HG03175 (cell line): ENCODE measurements at regions not wholly inside any gene's neighbourhood (a gene's known extent, or its start where the extent isn't known, plus 50 kb on each side); places are given as distances from the start of the nearest gene placed in this dataset.
A peak's percentile ranks its signal among the peaks of the same experiment; 100 is the strongest.

Experiments used
- ATAC-seq: cut with Tn5 transposase; IDR thresholded peaks from one replicate; pipeline ENCODE4 v1.9.1; 2021; ENCODE audit warnings: mild to moderate bottlenecking, moderate library complexity; ENCODE audit not compliant: unreplicated experiment

- ATAC-seq, result no peak
Measured at GRCh38 chr3:177524742-177525141, 327.5 kb upstream of the TBL1XR1 start.

GRCh38 chr3:177525414-177525813 lies 328.1 kb upstream of the TBL1XR1 start:
- ATAC-seq, result no peak

DNA sequence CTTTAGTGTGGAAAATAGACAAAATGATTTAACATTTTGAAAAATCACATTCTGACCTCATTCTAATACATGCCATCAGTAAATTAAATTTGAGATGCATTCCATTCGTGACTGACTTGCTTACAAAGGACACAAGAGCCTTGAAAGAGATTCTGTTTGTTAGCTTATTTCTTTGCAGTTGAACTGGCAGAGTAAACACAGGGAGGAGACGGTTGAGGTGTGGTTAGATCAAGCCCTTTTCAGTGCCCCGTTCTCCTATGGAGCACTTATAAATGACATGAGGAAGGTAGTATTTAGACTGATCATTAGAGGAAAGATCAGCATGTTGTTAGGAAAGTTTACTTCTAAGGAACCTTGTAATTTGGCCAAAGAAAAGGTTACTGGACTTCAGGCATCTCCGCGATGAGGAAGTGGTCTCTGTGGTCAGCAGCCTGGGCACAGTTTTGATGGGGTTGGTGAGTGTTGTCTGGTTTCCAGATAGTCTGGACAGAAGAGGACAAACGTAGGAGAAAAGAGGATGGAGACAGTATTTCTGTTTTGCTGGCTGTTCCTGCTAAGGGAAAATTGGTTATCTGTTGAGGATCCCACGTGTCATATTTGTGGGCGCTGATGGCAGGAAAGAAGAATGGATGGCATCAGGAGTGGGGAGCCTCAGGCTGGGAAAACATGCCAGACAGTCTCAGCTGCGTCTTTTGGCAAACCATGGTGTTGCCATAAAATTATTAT lies 328.9 kb upstream of the TBL1XR1 start:
- no peak for ATAC-seq

GRCh38 chr3:177527182-177527581 lies 329.9 kb upstream of the TBL1XR1 start:
- no peak for ATAC-seq

DNA sequence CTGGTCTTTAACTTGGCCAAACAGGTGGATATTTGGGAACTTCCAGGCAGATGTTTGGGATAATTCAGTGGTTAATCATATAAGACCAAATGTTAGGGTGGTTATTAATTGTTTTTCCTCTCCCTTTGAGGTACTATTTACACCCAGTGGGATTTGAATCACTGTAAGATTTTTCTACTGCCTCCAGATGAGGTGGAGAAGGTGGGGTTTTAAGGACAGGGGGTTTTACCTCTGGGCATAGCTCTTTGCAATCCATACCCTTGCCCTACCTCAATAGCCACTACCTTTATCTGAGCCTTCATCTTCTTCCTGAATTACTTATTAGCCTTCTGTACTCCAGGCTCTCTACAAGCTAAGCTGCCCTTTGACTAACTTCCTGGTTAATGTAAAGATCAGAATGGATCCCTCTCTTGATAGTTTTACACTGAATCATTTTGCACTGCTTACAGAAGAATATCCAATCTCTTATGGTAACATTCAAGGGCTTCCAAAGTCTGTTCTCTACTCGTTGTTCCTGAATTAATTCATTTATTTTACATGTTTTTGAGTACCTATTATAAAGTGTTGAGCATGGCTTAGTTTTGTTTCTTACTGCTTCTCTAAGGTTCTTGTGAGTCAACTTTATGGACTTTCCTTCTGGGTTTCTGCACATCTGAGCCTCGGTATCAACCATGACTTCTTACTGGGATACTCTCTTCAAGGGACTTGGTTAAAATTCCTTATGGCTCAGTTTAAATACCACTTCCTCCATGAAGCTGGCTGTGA lies 331.2 kb upstream of the TBL1XR1 start:
- no peak for ATAC-seq

DNA sequence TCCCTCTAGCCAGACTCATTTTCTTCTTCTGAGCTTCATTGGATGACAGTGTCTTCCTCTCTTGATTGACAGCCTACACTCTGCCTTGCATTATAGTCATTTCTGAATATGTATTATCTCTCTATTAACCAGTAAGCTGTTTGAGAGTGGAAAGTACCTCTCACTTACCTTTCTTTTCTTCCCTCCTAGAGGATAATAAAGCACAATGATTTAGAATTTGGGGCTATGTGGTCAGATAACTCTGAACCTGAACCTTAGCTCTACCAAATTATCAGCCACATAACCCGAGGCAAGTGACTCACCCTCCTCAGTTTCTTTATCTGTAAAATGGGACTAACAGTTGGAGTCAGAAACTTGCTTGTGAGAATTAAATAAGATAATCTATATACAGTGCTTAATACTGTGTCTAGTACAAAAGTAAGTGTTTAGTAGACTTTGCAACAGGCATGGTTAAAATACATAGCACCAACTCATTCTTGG lies 331.8 kb upstream of the TBL1XR1 start:
- ATAC-seq, result no peak

- ATAC-seq, result no peak
Measured at GRCh38 chr3:177529716-177530335, 332.5 kb upstream of the TBL1XR1 start.

GRCh38 chr3:177530908-177531307 lies 333.6 kb upstream of the TBL1XR1 start:
- ATAC-seq, result no peak

GRCh38 chr3:177536873-177537272 lies 339.6 kb upstream of the TBL1XR1 start:
- no peak for ATAC-seq

DNA sequence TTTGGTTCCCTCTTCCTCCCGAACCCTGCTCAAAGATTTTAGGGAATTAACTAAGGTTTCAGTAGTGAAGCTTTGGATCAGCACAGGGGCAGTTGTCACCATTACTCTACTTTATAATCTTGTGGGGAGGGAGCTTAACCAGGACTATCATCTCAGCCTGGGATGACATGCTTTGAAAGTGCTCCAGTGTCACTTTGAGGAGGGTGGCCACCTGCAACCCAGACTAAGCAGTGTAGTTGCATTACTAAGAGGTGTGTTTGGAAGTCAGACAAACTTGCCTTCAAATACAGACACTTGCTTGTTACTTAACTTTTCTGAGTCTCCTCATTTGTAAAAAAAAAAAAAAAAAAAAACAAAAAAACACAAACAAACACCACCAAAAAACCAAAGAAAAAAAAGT lies 340.3 kb upstream of the TBL1XR1 start:
- no peak for ATAC-seq

DNA sequence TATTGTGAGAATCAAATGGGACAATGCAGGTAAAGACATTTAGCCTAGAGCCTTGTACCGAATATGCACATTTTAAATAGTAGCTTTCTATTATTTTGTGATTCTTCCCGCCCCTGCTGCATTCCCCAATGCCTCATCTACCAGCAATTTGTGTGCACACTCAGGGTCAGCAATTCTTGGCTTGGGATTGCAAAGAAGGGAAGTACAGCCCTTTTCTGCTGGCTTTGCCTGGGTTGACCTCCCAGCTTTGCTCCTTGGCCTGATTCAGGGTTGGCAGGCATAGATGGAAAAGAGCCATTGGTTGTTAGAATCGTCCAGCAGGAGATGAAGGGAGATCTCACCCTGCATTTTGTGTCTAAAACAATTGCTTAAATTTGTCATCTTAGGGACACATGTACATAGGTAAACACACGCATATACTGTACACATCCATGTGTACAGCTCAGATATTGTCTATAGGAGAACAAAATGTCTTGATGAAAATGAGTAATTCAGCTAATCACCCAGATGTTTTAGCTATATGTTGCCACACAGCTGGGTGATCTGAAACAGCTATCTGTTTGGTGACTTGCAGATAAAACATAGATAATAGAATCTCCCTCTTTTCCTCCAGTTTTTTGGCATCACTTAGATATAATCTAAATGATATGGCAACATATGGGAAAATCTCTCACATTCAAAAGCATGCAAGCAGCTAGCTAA lies 340.9 kb upstream of the TBL1XR1 start:
- ATAC-seq, result no peak

GRCh38 chr3:177538750-177539730 lies 341.8 kb upstream of the TBL1XR1 start:
- peak; percentile 95 for ATAC-seq

DNA sequence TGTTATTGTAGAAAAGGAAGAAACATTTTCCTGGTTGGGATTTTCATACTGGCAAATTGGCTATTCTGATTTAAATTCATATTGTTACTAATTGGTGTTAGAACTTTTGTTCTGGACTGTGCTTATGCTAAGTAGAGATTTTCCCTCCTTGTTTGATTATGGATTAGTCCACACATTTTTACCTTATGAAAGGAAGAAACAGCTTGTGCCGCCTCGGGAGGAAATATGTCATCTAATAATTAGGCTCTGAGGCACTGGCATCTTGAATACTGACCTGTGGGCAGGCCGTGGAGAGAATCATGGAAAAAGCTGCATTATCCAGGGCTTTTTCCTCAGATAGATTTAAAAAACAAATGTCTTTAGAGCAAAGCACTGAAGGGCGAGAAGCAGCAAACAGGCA lies 344.3 kb upstream of the TBL1XR1 start:
- no peak for ATAC-seq

DNA sequence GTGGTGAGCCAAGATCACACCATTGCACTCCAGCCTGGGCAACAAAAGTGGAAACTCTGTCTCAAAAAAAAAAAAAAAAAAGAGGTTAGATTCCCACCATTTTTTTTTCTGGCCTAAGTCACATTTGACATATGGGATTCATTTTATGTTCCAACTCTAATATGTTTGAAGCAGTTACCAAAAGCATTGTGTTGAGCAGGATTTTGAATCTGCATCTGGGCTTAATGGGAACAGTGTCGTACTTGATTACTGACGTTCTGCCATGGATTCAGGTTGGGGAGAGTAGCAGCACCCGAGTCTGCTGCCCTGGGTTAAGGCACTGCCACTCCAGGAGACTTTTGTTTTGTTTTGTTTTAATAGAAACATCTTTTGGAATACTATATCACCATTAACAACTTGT lies 348.7 kb upstream of the TBL1XR1 start:
- ATAC-seq, result no peak

DNA sequence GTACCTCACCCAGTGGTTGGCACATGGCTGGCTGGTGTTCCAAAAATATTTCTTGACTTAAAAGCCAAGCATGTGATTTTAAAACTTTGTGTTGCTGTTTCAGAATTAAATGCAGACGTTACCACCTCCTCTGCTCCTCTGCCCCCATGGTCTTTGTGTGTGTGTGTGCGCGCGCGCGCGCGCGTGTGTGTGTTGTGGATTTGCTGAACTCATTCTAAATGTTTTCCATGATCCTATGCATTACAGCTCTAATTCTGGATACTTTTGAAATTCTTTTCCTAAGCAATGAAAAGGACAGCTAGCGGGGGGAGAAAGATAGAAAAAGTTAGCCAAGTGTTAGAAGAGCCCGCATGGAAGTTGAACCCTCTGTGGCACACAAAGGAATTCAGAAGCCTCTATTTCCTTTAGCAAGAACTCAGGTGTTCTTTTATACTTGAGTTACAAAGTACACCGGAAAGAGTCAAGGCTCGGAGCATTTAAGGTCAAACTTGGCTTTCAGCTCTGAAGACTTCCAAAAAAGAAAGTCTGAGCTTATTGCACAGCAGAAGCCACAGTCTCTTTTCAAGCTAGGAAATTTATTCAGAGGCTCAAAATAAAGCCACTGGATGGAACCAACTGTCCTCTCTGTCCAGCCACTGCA lies 350.5 kb upstream of the TBL1XR1 start:
- no peak for ATAC-seq

GRCh38 chr3:177550667-177551066 lies 353.4 kb upstream of the TBL1XR1 start:
- no peak for ATAC-seq

DNA sequence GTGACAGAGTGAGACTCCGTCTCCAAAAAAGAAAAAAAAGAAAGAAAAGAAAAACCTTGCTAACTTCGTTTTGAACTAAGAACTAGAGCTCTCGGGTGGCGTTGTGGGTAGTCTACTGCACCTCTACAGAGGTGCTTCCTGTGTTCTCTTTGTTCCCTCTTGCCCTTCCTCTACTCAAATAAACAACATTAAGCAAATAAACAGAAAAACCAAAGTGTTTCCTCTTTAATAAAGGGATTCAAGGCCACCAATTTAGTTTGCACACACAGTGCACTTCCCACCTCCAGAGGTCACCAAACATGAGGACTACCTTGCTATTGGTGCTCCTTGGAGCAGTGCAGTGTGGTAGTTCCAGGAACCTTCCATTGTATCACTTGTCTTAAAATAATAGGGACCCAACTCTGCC lies 354.2 kb upstream of the TBL1XR1 start:
- ATAC-seq, result no peak

GRCh38 chr3:177552051-177552450 lies 354.8 kb upstream of the TBL1XR1 start:
- no peak for ATAC-seq

DNA sequence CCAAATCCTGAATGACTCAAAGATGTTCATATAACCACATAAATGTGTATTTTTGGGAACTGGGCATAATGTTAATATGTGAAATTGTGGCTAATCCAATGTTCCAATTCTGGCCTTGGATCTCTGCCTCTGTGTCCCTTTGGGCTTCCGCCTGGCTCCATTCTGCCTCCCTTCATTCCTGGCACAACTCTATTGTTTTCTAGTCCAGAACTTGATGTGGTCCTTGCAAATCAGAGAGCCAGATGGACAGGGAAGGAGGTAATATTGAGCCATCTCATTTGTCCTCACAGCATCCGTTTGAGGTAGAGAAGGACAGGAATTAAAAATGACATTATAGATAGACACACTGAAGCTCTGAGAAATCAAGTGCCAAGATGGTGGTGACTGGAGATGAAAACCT lies 355.7 kb upstream of the TBL1XR1 start:
- ATAC-seq, result no peak

- no peak for ATAC-seq
Measured at GRCh38 chr3:177553579-177553978, 356.3 kb upstream of the TBL1XR1 start.
